GM12878 (cell line): ENCODE measurements at regions not wholly inside any gene's neighbourhood (a gene's known extent, or its start where the extent isn't known, plus 50 kb on each side); places are given as distances from the start of the nearest gene placed in this dataset.

Source experiments
- ATAC-seq: fragments of 200-7000 bp; cut with Tn5 transposase; 3 replicates; pipeline ENCODE4 v1.9.1; 2020; ENCODE audit warnings: mild to moderate bottlenecking, moderate library complexity
- BruUV-seq: library from RNA; stranded (reverse); fragments of 400-500 nt; replicated peaks from 2 replicates; lab custom pipeline; 2021; lab: Mats Ljungman, UMichigan
- CTCF ChIA-PET: fragments of 300-600 bp; sonication (Branson Sonifier 250); formaldehyde crosslinking; extraction: SDS; loops from one replicate; lab custom pipeline; 2021; ENCODE audit warnings: inconsistent platforms; lab: Yijun Ruan, JAX
- POLR2A ChIA-PET: fragments of 350-600 bp; formaldehyde crosslinking; extraction: SDS; loops from one replicate; lab custom pipeline; 2021; ENCODE audit warnings: inconsistent platforms; lab: Charles Lee
- RAD21 ChIA-PET: fragments of 300-600 bp; sonication (Branson Sonifier 250); formaldehyde crosslinking; loops from one replicate; lab custom pipeline; 2023; ENCODE audit warnings: antibody characterized with exemption; ENCODE audit not compliant: unreplicated experiment; lab: Charles Lee
- SMC1A ChIA-PET: fragments of 300-600 bp; sonication (Branson Sonifier 250); formaldehyde crosslinking; loops from one replicate; lab custom pipeline; 2023; ENCODE audit not compliant: unreplicated experiment, uncharacterized antibody; lab: Charles Lee
- DNase-seq: peaks from one replicate; pipeline ENCODE4 v3.0.0-alpha.2; 2011; ENCODE audit warnings: low read depth, low spot score
- FAIRE-seq: peaks from 3 replicates; lab custom pipeline; 2011; peaks lifted over from hg19 to GRCh38; lab: Jason Lieb, UNC
- H2AFZ ChIP-seq: 2 replicates; pipeline ENCODE4 v1.6.0; 2011; ENCODE audit warnings: low read depth, low read length, control low read depth; ENCODE audit not compliant: control insufficient read depth
- H3K27ac ChIP-seq: 2 replicates; pipeline ENCODE4 v1.5.1; 2011; ENCODE audit warnings: control low read depth; ENCODE audit not compliant: control insufficient read depth, insufficient read depth
- H3K27me3 ChIP-seq, 2 experiments: replicated peaks in 1 of 2; 2 replicates each; pipeline versions ENCODE4 v1.6.0 to v1.6.1; 2011; ENCODE audit warnings: low read length in 1 of 2; ENCODE audit not compliant: control insufficient read depth in 2 of 2, insufficient read depth in 2 of 2
- H3K36me3 ChIP-seq, 2 experiments: 2 replicates each; pipeline ENCODE4 v1.5.1; 2011; ENCODE audit warnings: low read length in 1 of 2; ENCODE audit not compliant: control insufficient read depth in 2 of 2, insufficient read depth in 2 of 2
- H3K4me1 ChIP-seq: 2 replicates; pipeline ENCODE4 v1.6.1; 2011; ENCODE audit warnings: mild to moderate bottlenecking, low read length, moderate library complexity, mixed read lengths; ENCODE audit not compliant: control insufficient read depth, insufficient read depth
- H3K4me2 ChIP-seq: 2 replicates; pipeline ENCODE4 v1.6.0; 2011; ENCODE audit warnings: control low read depth; ENCODE audit not compliant: control insufficient read depth, insufficient read depth
- H3K4me3 ChIP-seq: fragments of 200-600 bp; sonication (generic); 2 replicates; pipeline ENCODE4 v1.5.1; 2016
- H3K79me2 ChIP-seq: 2 replicates; pipeline ENCODE4 v1.6.0; 2011; ENCODE audit warnings: low read length; ENCODE audit not compliant: control insufficient read depth, insufficient read depth
- H3K9ac ChIP-seq: 2 replicates; pipeline ENCODE4 v1.8.0; 2011; ENCODE audit warnings: low read length, control low read depth, mixed read lengths; ENCODE audit not compliant: control insufficient read depth, insufficient read depth
- H3K9me3 ChIP-seq: replicated peaks from 3 replicates; pipeline ENCODE4 v1.5.1; 2011; ENCODE audit warnings: mild to moderate bottlenecking, low read length; ENCODE audit not compliant: control insufficient read depth, insufficient read depth
- H4K20me1 ChIP-seq: 2 replicates; pipeline ENCODE4 v1.6.0; 2011; ENCODE audit not compliant: control insufficient read depth, insufficient read depth
- CHD1 ChIP-seq: IDR thresholded peaks from 2 replicates; pipeline ENCODE4 v1.6.1; 2012; ENCODE audit warnings: low read depth, low read length, improper control_type of control experiment
- CREM ChIP-seq: IDR thresholded peaks from 2 replicates; pipeline ENCODE4 v1.6.1; 2014; ENCODE audit warnings: antibody characterized with exemption, low read depth
- E4F1 ChIP-seq: fragments of 450-650 bp; IDR thresholded peaks from 2 replicates; pipeline ENCODE4 v1.6.1; 2018; ENCODE audit warnings: borderline replicate concordance, mild to moderate bottlenecking; ENCODE audit not compliant: partially characterized antibody
- HDAC6 ChIP-seq: fragments of 200-600 bp; sonication (generic); IDR thresholded peaks from one replicate; pipeline ENCODE4 v1.8.0; 2017; ENCODE audit warnings: antibody characterized with exemption; ENCODE audit not compliant: unreplicated experiment
- LARP7 ChIP-seq: fragments of 450-650 bp; IDR thresholded peaks from 2 replicates; pipeline ENCODE4 v1.6.1; 2017; ENCODE audit warnings: mild to moderate bottlenecking
- NBN ChIP-seq: fragments of 450-650 bp; IDR thresholded peaks from 2 replicates; pipeline ENCODE4 v1.6.1; 2016
- PAX5 ChIP-seq: IDR thresholded peaks from 2 replicates; pipeline ENCODE4 v1.6.1; 2011; ENCODE audit warnings: low read depth, low read length, borderline replicate concordance
- RAD21 ChIP-seq: IDR thresholded peaks from 2 replicates; pipeline ENCODE4 v1.6.1; 2011; ENCODE audit warnings: mild to moderate bottlenecking, low read depth, low read length, moderate library complexity; ENCODE audit not compliant: insufficient read depth
- REST ChIP-seq: IDR thresholded peaks from 2 replicates; pipeline ENCODE4 v1.6.1; 2012; ENCODE audit warnings: mild to moderate bottlenecking, low read depth, low read length
- SMC3 ChIP-seq: IDR thresholded peaks from 2 replicates; pipeline ENCODE4 v1.6.1; 2011; ENCODE audit warnings: low read length, improper control_type of control experiment, borderline replicate concordance
- ZBTB11 ChIP-seq: fragments of 450-650 bp; formaldehyde crosslinking; IDR thresholded peaks from 2 replicates; pipeline ENCODE4 v1.5.0; 2022; ENCODE audit warnings: mild to moderate bottlenecking, missing genetic modification characterization
- WGBS: methylation state at CpG from one replicate; pipeline ENCODE4 v1.1.6; 2016; ENCODE audit warnings: low lambda C conversion rate; ENCODE audit not compliant: insufficient replicate concordance, insufficient coverage; ENCODE audit errors: missing lambda C conversion rate; 5-methylcytosine and 5-hydroxymethylcytosine counted together
- in situ Hi-C: fragments of 300-500 bp; cut with MboI; formaldehyde crosslinking; loops from 9 replicates; pipeline ENCODE4 v1.14.3; 2018; ENCODE audit warnings: mixed read lengths
- intact Hi-C: fragments of 100-400 bp; cut with micrococcal nuclease; formaldehyde crosslinking; loops from one replicate; pipeline ENCODE4 v1.14.2; 2022; ENCODE audit not compliant: unreplicated experiment

- TF ChIP-seq PAX5 (no peak), LARP7 (no peak), SMC3 (no peak)
Observed at GRCh38 chrX:63979480-63979879, 194.5 kb upstream of the ARHGEF9 start (continued).

GRCh38 chrX:63967551-63967950 lies 182.5 kb upstream of the ARHGEF9 start:
- Histone ChIP-seq H3K9me3 (no peaks in the 10 kb centered on the region), H3K79me2 (no peaks in the 10 kb centered on the region), H3K4me2 (no peak overlapping the region), H3K27ac (no peak overlapping the region), H3K9ac (no peak overlapping the region), H3K36me3 (no peaks in the 10 kb centered on the region), H3K4me1 (no peaks in the 10 kb centered on the region), H3K27me3 (no peaks in the 10 kb centered on the region), H2AFZ (no peak overlapping the region), H4K20me1 (no peaks in the 10 kb centered on the region), H3K4me3 (no peak overlapping the region)
- WGBS, result 0% methylated on average over 1 of the region's 1 CpG
- ATAC-seq (no peak), DNase-seq (no peak), FAIRE-seq (no peak)
- ChIA-PET SMC1A (no interaction called here), RAD21 (no interaction called here), POLR2A (no interaction called here), CTCF (no interaction called here)
- BruUV-seq, result no TSS peak
- intact Hi-C loops, result no loop called here
- in situ Hi-C loops, result no loop called here
- TF ChIP-seq CREM (no peak), E4F1 (no peak), NBN (no peak), CHD1 (no peak), RAD21 (no peak), HDAC6 (no peak), REST (no peak), ZBTB11 (no peak)
